Endothelial cell of umbilical vein (primary cell): ENCODE measurements at regions not wholly inside any gene's neighbourhood (a gene's known extent, or its start where the extent isn't known, plus 50 kb on each side); places are given as distances from the start of the nearest gene placed in this dataset.

Experiments
- BruUV-seq: library from RNA; stranded (reverse); fragments of 400-500 nt; replicated peaks from 2 replicates; lab custom pipeline; 2021; lab: Mats Ljungman, UMichigan
- CTCF ChIA-PET: fragments of 300-600, 350-600 bp; sonication (Branson Sonifier 250); formaldehyde crosslinking; loops from one replicate; lab custom pipeline; 2021; ENCODE audit warnings: antibody characterized with exemption, inconsistent platforms; lab: Charles Lee
- POLR2A ChIA-PET: fragments of 300-600, 350-600 bp; sonication (Branson Sonifier 250); formaldehyde crosslinking; loops from one replicate; lab custom pipeline; 2021; ENCODE audit warnings: antibody characterized with exemption, inconsistent platforms; lab: Charles Lee
- DNase-seq: peaks from one replicate; pipeline ENCODE4 v3.0.0-alpha.2; 2011; ENCODE audit warnings: low read depth, low spot score
- FAIRE-seq: peaks from 2 replicates; lab custom pipeline; 2011; peaks lifted over from hg19 to GRCh38; lab: Jason Lieb, UNC
- H2AFZ ChIP-seq: 2 replicates; pipeline ENCODE4 v1.6.0; 2012; ENCODE audit warnings: low read depth, low read length, control low read depth, inconsistent platforms
- H3K27ac ChIP-seq: 2 replicates; pipeline ENCODE4 v1.5.1; 2011; ENCODE audit warnings: low read depth, mild to moderate bottlenecking, control low read depth, low read length, moderate library complexity; ENCODE audit not compliant: insufficient read depth
- H3K27me3 ChIP-seq, 2 experiments: 2 replicates each; pipeline versions ENCODE4 v1.6.0 to v1.6.1; 2011; ENCODE audit warnings: low read length in 2 of 2, mixed read lengths in 1 of 2; ENCODE audit not compliant: control insufficient read depth in 2 of 2, insufficient read depth in 2 of 2
- H3K36me3 ChIP-seq, 2 experiments: 2 replicates in 1 of 2; 3 replicates in 1 of 2; pipeline ENCODE4 v1.5.1; 2011; ENCODE audit warnings: low read length in 2 of 2, mild to moderate bottlenecking in 1 of 2, moderate library complexity in 1 of 2; ENCODE audit not compliant: control insufficient read depth in 2 of 2, insufficient read depth in 2 of 2; ENCODE audit errors: extremely low read depth in 1 of 2
- H3K4me1 ChIP-seq: 3 replicates; pipeline ENCODE4 v1.5.1; 2011; ENCODE audit warnings: mild to moderate bottlenecking, low read length; ENCODE audit not compliant: control insufficient read depth, insufficient read depth; ENCODE audit errors: extremely low read depth
- H3K4me2 ChIP-seq: 2 replicates; pipeline ENCODE4 v1.6.1; 2011; ENCODE audit warnings: low read length, control low read depth, mixed read lengths; ENCODE audit not compliant: insufficient read depth
- H3K4me3 ChIP-seq, 3 experiments: fragments of 200-600 bp in 1 of 3; sonication (generic), shearing (Covaris generic) in 1 of 3; replicated peaks in 1 of 3; 2 replicates each; pipeline ENCODE4 v1.5.1; 2011 to 2016; ENCODE audit warnings: control low read depth in 3 of 3, low read length in 3 of 3, mild to moderate bottlenecking in 2 of 3, inconsistent platforms in 1 of 3, low read depth in 1 of 3, moderate library complexity in 1 of 3; ENCODE audit not compliant: insufficient read depth in 1 of 3
- H3K79me2 ChIP-seq: 2 replicates; pipeline ENCODE4 v1.6.0; 2012; ENCODE audit warnings: low read length, inconsistent platforms; ENCODE audit not compliant: control insufficient read depth, insufficient read depth
- H3K9ac ChIP-seq: replicated peaks from 2 replicates; pipeline ENCODE3; 2011; ENCODE audit warnings: low read length, control low read depth; ENCODE audit not compliant: insufficient read depth; ENCODE audit errors: extremely low read depth
- H3K9me1 ChIP-seq: replicated peaks from 3 replicates; pipeline ENCODE4 v1.6.0; 2011; ENCODE audit warnings: mild to moderate bottlenecking, low read length; ENCODE audit not compliant: control insufficient read depth, insufficient read depth; ENCODE audit errors: extremely low read depth
- H3K9me3 ChIP-seq: replicated peaks from 2 replicates; pipeline ENCODE4 v1.5.1; 2012; ENCODE audit warnings: low read length, inconsistent platforms; ENCODE audit not compliant: control insufficient read depth, insufficient read depth
- H4K20me1 ChIP-seq: replicated peaks from 2 replicates; pipeline ENCODE3; 2011; ENCODE audit warnings: mild to moderate bottlenecking, low read length; ENCODE audit not compliant: control insufficient read depth, insufficient read depth; ENCODE audit errors: extremely low read depth
- EZH2 ChIP-seq: IDR thresholded peaks from 2 replicates; pipeline ENCODE4 v1.6.1; 2012; ENCODE audit warnings: borderline replicate concordance, low read depth, mild to moderate bottlenecking, moderate library complexity, low read length, inconsistent platforms; ENCODE audit not compliant: severe bottlenecking
- FOS ChIP-seq: IDR thresholded peaks from 2 replicates; pipeline ENCODE4 v1.6.1; 2011; ENCODE audit warnings: mild to moderate bottlenecking, low read length, moderate library complexity, borderline replicate concordance; ENCODE audit not compliant: insufficient read depth
- GATA2 ChIP-seq: IDR thresholded peaks from 2 replicates; pipeline ENCODE4 v1.7.0; 2011; ENCODE audit warnings: low read depth, mild to moderate bottlenecking, moderate library complexity, mixed read lengths, low read length; ENCODE audit not compliant: insufficient read length, insufficient read depth
- JUN ChIP-seq: IDR thresholded peaks from 2 replicates; pipeline ENCODE4 v1.6.1; 2011; ENCODE audit warnings: borderline replicate concordance, low read depth; ENCODE audit not compliant: insufficient read length, insufficient read depth
- MYC ChIP-seq: IDR thresholded peaks from one replicate; pipeline ENCODE4 v1.6.1; 2011; ENCODE audit warnings: mild to moderate bottlenecking, low read depth, low read length
- POLR2A ChIP-seq: IDR thresholded peaks from 2 replicates; pipeline ENCODE4 v1.6.1; 2012; ENCODE audit warnings: low read depth, mild to moderate bottlenecking, control low read depth, low read length
- POLR2AphosphoS5 ChIP-seq: IDR thresholded peaks from 2 replicates; pipeline ENCODE4 v1.6.1; 2012; ENCODE audit warnings: low read depth, mild to moderate bottlenecking, control low read depth, low read length, moderate library complexity; ENCODE audit not compliant: insufficient read depth
- dilution Hi-C: fragments of 300-500 bp; cut with MboI; formaldehyde crosslinking; loops from one replicate; pipeline ENCODE4 v1.15.0; 2019; ENCODE audit warnings: low sequenced_read_pairs; ENCODE audit not compliant: extremely low pct_ligation_motif_present
- intact Hi-C: fragments of 100-400 bp; cut with micrococcal nuclease; formaldehyde crosslinking; loops from one replicate; pipeline ENCODE4 v1.10.0; 2022
- TF ChIP-seq, protein P1 (sequence below): IDR thresholded peaks from 2 replicates; pipeline ENCODE4 v1.6.1; 2011; ENCODE audit not compliant: insufficient read depth, insufficient read length
- TF ChIP-seq, protein P2 (sequence below), 2 donors: IDR thresholded peaks; 1 replicate in 1 of 2; 2 replicates in 1 of 2; pipeline ENCODE4 v1.5.1; 2011; ENCODE audit warnings: low read length in 2 of 2, mild to moderate bottlenecking in 2 of 2, moderate library complexity in 2 of 2, control low read depth in 1 of 2, inconsistent platforms in 1 of 2, low read depth in 1 of 2; ENCODE audit not compliant: insufficient read depth in 1 of 2; ENCODE audit errors: extremely low read depth in 1 of 2

DNA sequence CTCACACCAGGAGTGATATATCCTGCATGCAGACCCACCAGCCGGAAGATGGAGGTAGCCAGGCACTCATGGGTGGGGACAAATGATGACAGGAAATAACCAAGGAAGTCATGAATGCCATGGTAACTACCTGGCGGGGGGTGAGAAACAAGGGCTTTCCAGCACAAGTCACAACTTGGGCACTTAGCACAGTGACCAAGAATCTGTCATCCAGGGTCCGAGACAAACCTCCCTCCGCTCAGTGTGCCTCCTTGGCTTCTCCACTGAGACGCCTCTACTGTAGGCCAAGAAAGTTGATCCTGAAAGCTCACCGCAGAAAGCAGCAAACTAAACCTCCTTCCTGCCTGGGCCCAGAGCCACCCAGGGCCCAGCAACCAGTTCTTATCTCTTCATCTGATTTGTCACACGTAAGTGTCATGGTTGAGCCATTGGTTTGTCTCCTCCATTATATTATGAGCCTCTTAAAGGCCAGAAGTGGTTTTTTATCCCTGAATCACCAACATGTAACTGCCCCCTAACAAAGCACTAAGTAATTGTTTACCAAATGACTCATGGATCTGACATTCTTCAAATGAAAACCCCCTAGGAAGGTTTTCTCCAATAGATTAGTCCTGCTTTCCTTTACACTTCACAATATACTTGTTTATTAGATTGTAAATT, 84.3 kb upstream of the TAB2 start:
- Histone ChIP-seq H3K9me1 (no peaks in the 10 kb centered on the region), H2AFZ (peak overlapping the region; percentile 17), H3K9ac (no peak overlapping the region), H3K27me3 (peaks cover 0 to 5% of the 10 kb centered on the region in 2 experiments), H4K20me1 (no peaks in the 10 kb centered on the region), H3K4me2 (peak overlapping the region; percentile 40), H3K27ac (peak overlapping the region; percentile 40), H3K79me2 (no peaks in the 10 kb centered on the region), H3K4me3 (no peak overlapping the region), H3K4me1 (peaks cover 32% of the 10 kb centered on the region), H3K9me3 (no peaks in the 10 kb centered on the region), H3K36me3 (no peaks in the 10 kb centered on the region)
- dilution Hi-C loops, result no loop called here
- ChIA-PET POLR2A (no interaction called here), CTCF (no interaction called here)
- intact Hi-C loops, result loop anchor here (1.0 kb wide), 1 partner anchor 84 kb away; the partner anchor contains the start of gene TAB2
- FAIRE-seq (peak; percentile 91), DNase-seq (peak; percentile 76)
- peak; percentile 98 for TF ChIP-seq GATA2
- TF ChIP-seq, protein P1, sequence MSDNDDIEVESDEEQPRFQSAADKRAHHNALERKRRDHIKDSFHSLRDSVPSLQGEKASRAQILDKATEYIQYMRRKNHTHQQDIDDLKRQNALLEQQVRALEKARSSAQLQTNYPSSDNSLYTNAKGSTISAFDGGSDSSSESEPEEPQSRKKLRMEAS, result no peak
- TF ChIP-seq JUN, result peak; percentile 77
- TF ChIP-seq FOS, result peak; percentile 87
- BruUV-seq, result no TSS peak

DNA sequence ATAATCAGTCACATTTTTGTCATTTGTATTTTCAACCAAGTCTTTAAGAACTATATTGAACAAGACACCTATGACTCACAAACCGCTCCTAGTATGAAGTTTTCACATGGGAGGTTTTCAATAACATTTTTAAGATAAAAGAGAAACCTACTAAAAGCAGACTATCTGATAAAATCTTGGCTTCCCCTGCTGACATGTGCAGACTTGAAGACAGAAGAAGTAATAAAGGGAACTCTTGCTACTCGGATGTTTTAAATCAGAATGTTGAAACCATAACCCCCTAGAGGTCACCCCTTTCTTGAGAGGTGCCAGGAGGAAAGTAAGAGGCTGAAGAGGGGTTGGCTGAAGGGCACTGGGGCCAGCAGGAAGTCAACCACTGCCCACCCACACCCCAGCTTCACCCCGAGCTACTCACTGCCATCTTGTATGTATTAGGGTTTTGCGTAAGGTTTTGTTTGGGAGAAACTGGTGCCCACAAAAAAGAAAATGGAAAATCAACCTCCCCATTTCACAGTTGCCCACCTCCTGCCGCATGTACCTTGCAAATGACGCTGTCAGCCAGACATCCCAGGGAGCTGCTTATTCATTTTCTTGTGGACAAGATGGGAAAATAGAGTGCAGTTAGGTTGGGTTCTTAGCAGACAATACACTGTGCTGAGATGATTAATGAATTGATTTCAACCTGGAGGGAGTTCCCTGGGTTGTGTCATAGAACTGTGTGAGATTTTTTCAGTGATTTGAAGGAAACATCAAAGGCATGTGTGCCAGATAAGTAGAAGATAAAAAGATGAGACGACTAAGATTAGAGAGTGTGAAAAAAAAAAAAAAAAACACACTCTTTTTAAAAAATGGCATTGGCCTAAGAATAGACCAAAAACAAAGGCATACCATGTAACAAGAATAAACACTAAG, 83.2 kb upstream of the TAB2 start:
- BruUV-seq, result no TSS peak
- Histone ChIP-seq H3K4me1 (peaks cover 32% of the 10 kb centered on the region), H3K4me3 (no peak overlapping the region), H3K79me2 (no peaks in the 10 kb centered on the region), H3K27me3 (peaks cover 0 to 2% of the 10 kb centered on the region in 2 experiments), H4K20me1 (no peaks in the 10 kb centered on the region), H3K36me3 (no peaks in the 10 kb centered on the region), H3K9me3 (no peaks in the 10 kb centered on the region), H3K9me1 (no peaks in the 10 kb centered on the region), H2AFZ (no peak overlapping the region), H3K9ac (no peak overlapping the region), H3K4me2 (peak overlapping the region; percentile 40), H3K27ac (peak overlapping the region; percentile 25)
- CTCF ChIA-PET, result interaction anchor here (0.9 kb wide), 1 partner anchor 83 kb away, joined by 3 read pairs; the partner anchor contains the start of gene TAB2
- POLR2A ChIA-PET, result no interaction called here
- dilution Hi-C loops (no loop called here), intact Hi-C loops (no loop called here)
- DNase-seq (peak; percentile 7), FAIRE-seq (peak; percentile 62)
- no peak for TF ChIP-seq POLR2A
- TF ChIP-seq, protein P2, sequence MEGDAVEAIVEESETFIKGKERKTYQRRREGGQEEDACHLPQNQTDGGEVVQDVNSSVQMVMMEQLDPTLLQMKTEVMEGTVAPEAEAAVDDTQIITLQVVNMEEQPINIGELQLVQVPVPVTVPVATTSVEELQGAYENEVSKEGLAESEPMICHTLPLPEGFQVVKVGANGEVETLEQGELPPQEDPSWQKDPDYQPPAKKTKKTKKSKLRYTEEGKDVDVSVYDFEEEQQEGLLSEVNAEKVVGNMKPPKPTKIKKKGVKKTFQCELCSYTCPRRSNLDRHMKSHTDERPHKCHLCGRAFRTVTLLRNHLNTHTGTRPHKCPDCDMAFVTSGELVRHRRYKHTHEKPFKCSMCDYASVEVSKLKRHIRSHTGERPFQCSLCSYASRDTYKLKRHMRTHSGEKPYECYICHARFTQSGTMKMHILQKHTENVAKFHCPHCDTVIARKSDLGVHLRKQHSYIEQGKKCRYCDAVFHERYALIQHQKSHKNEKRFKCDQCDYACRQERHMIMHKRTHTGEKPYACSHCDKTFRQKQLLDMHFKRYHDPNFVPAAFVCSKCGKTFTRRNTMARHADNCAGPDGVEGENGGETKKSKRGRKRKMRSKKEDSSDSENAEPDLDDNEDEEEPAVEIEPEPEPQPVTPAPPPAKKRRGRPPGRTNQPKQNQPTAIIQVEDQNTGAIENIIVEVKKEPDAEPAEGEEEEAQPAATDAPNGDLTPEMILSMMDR (IDR thresholded peaks at IDR 0.05; ENCODE audit: extremely low read depth in 1 of 2, insufficient read depth in 1 of 2, low read depth in 1 of 2, low read length in 2 of 2), result no peak
- TF ChIP-seq FOS, result no peak
- no peak for TF ChIP-seq POLR2AphosphoS5
- TF ChIP-seq EZH2, result no peak
- no peak for TF ChIP-seq GATA2
- no peak for TF ChIP-seq MYC
- TF ChIP-seq JUN, result no peak
- TF ChIP-seq, protein P1, result no peak
